H9 (cell line): ENCODE measurements at regions not wholly inside any gene's neighbourhood (a gene's known extent, or its start where the extent isn't known, plus 50 kb on each side); places are given as distances from the start of the nearest gene placed in this dataset.

Source experiments
- DNase-seq: peaks from one replicate; pipeline ENCODE4 v3.0.0-alpha.2; 2017
- H2AFZ ChIP-seq: one replicate; pipeline ENCODE4 v1.6.1; 2013; ENCODE audit warnings: mild to moderate bottlenecking, low read length, control low read depth, moderate library complexity
- H2AK5ac ChIP-seq: 2 replicates; pipeline ENCODE4 v1.6.1; 2013; ENCODE audit warnings: low read length, control low read depth, mixed read lengths; ENCODE audit not compliant: insufficient read length
- H2BK120ac ChIP-seq: one replicate; pipeline ENCODE4 v1.6.1; 2013; ENCODE audit warnings: low read depth, mild to moderate bottlenecking, low read length, control low read depth, inconsistent platforms; ENCODE audit not compliant: poor library complexity, severe bottlenecking
- H2BK12ac ChIP-seq: 2 replicates; pipeline ENCODE4 v1.6.1; 2013; ENCODE audit warnings: low read length, control low read depth, mixed read lengths, low read depth; ENCODE audit not compliant: insufficient read length
- H2BK15ac ChIP-seq: 2 replicates; pipeline ENCODE4 v1.6.1; 2013; ENCODE audit warnings: low read depth, low read length, control low read depth
- H2BK20ac ChIP-seq: one replicate; pipeline ENCODE4 v1.6.1; 2013; ENCODE audit warnings: low read depth, mild to moderate bottlenecking, low read length, control low read depth, inconsistent platforms; ENCODE audit not compliant: poor library complexity, severe bottlenecking
- H2BK5ac ChIP-seq: 2 replicates; pipeline ENCODE4 v1.6.1; 2013; ENCODE audit warnings: low read length, control low read depth, mixed read lengths; ENCODE audit not compliant: insufficient read length
- H3K14ac ChIP-seq: 2 replicates; pipeline ENCODE4 v1.6.1; 2013; ENCODE audit warnings: low read length, control low read depth; ENCODE audit not compliant: insufficient read depth
- H3K18ac ChIP-seq: 2 replicates; pipeline ENCODE4 v1.6.1; 2013; ENCODE audit warnings: low read depth, mild to moderate bottlenecking, mixed read lengths, low read length, control low read depth; ENCODE audit not compliant: insufficient read length
- H3K23ac ChIP-seq: 2 replicates; pipeline ENCODE4 v1.6.1; 2013; ENCODE audit warnings: low read length, control low read depth, mixed read lengths, low read depth; ENCODE audit not compliant: insufficient read length
- H3K23me2 ChIP-seq: 2 replicates; pipeline ENCODE4 v1.6.1; 2013; ENCODE audit warnings: low read depth, mild to moderate bottlenecking, mixed read lengths, low read length, control low read depth; ENCODE audit not compliant: insufficient read length, poor library complexity, severe bottlenecking
- H3K27ac ChIP-seq: 2 replicates; pipeline ENCODE4 v1.5.1; 2013; ENCODE audit warnings: low read length, control low read depth, mixed read lengths, low read depth; ENCODE audit not compliant: insufficient read length
- H3K27me3 ChIP-seq: 2 replicates; pipeline ENCODE4 v1.6.1; 2013; ENCODE audit warnings: low read length, control low read depth, inconsistent platforms; ENCODE audit not compliant: insufficient read depth
- H3K4ac ChIP-seq: 2 replicates; pipeline ENCODE4 v1.6.1; 2013; ENCODE audit warnings: low read depth, mild to moderate bottlenecking, control low read depth, inconsistent platforms, low read length, moderate library complexity
- H3K4me1 ChIP-seq: 2 replicates; pipeline ENCODE4 v1.6.1; 2013; ENCODE audit warnings: low read length, control low read depth, inconsistent platforms; ENCODE audit not compliant: insufficient read depth
- H3K4me2 ChIP-seq: 2 replicates; pipeline ENCODE4 v1.6.1; 2013; ENCODE audit warnings: low read length, control low read depth, mixed read lengths; ENCODE audit not compliant: insufficient read length, insufficient read depth
- H3K56ac ChIP-seq: 2 replicates; pipeline ENCODE4 v1.6.1; 2013; ENCODE audit warnings: low read depth, mild to moderate bottlenecking, mixed read lengths, low read length, control low read depth; ENCODE audit not compliant: insufficient read length
- H3K79me1 ChIP-seq: 2 replicates; pipeline ENCODE4 v1.6.1; 2013; ENCODE audit warnings: low read depth, mild to moderate bottlenecking, moderate library complexity, low read length, control low read depth, inconsistent platforms; ENCODE audit not compliant: insufficient read depth, poor library complexity, severe bottlenecking
- H3K79me2 ChIP-seq: 2 replicates; pipeline ENCODE4 v1.6.1; 2013; ENCODE audit warnings: low read length, control low read depth, inconsistent platforms; ENCODE audit not compliant: insufficient read depth
- H3K9ac ChIP-seq: 2 replicates; pipeline ENCODE4 v1.6.1; 2013; ENCODE audit warnings: low read length, control low read depth, mixed read lengths; ENCODE audit not compliant: insufficient read length; ENCODE audit errors: extremely low read depth
- H3K9me3 ChIP-seq: one replicate; pipeline ENCODE4 v1.6.1; 2013; ENCODE audit warnings: low read depth, low read length, inconsistent platforms; ENCODE audit not compliant: control insufficient read depth
- H3T11ph ChIP-seq: one replicate; pipeline ENCODE4 v1.6.1; 2013; ENCODE audit warnings: mild to moderate bottlenecking, low read length, control low read depth, inconsistent platforms
- H4K20me1 ChIP-seq: one replicate; pipeline ENCODE4 v1.6.1; 2013; ENCODE audit not compliant: control insufficient read depth, insufficient read length, insufficient read depth
- H4K5ac ChIP-seq: 2 replicates; pipeline ENCODE4 v1.6.1; 2013; ENCODE audit warnings: low read depth, mild to moderate bottlenecking, mixed read lengths, low read length, control low read depth; ENCODE audit not compliant: insufficient read length
- H4K8ac ChIP-seq: replicated peaks from 2 replicates; pipeline ENCODE4 v1.6.1; 2013; ENCODE audit warnings: low read length, control low read depth, mixed read lengths, low read depth; ENCODE audit not compliant: insufficient read length
- H4K91ac ChIP-seq: 2 replicates; pipeline ENCODE4 v1.6.1; 2013; ENCODE audit warnings: low read depth, mild to moderate bottlenecking, moderate library complexity, mixed read lengths, low read length, control low read depth; ENCODE audit not compliant: insufficient read length
- H3K27ac Mint-ChIP-seq, 3 experiments: 2 replicates in 2 of 3; 3 replicates in 1 of 3; pipeline ENCODE4 v1.8.0; 2020 to 2021; ENCODE audit warnings: mixed read lengths in 3 of 3, mild to moderate bottlenecking in 1 of 3, moderate library complexity in 1 of 3
- H3K27me3 Mint-ChIP-seq: 2 replicates; pipeline ENCODE4 v1.8.0; 2021; ENCODE audit warnings: low read depth, mild to moderate bottlenecking, moderate library complexity, mixed read lengths
- H3K36me3 Mint-ChIP-seq, 3 experiments: 2 replicates in 2 of 3; 3 replicates in 1 of 3; pipeline ENCODE4 v1.8.0; 2020 to 2021; ENCODE audit warnings: low read depth in 3 of 3, mixed read lengths in 3 of 3; ENCODE audit not compliant: insufficient read depth in 1 of 3
- H3K4me1 Mint-ChIP-seq, 2 experiments: 2 replicates each; pipeline ENCODE4 v1.8.0; 2020; ENCODE audit warnings: mixed read lengths in 2 of 2
- H3K4me3 Mint-ChIP-seq, 2 experiments: 2 replicates in 1 of 2; 3 replicates in 1 of 2; pipeline ENCODE4 v1.8.0; 2020 to 2021; ENCODE audit warnings: mild to moderate bottlenecking in 2 of 2, mixed read lengths in 2 of 2, moderate library complexity in 1 of 2
- H3K9me3 Mint-ChIP-seq, 2 experiments: 2 replicates in 1 of 2; 3 replicates in 1 of 2; pipeline ENCODE4 v1.8.0; 2020; ENCODE audit warnings: mild to moderate bottlenecking in 2 of 2, mixed read lengths in 2 of 2, moderate library complexity in 1 of 2
- WGBS: extraction: QIAGEN DNeasy Blood & Tissue Kit; methylation state at CpG from one replicate; pipeline ENCODE4 v1.1.7; 2013; ENCODE audit warnings: missing lambda C conversion rate, low lambda C conversion rate, mixed read lengths; ENCODE audit not compliant: insufficient read length; ENCODE audit errors: extremely low coverage; 5-methylcytosine and 5-hydroxymethylcytosine counted together
- TF ChIP-seq, protein P1 (sequence below): fragments of 200-600 bp; sonication (generic); conservative IDR thresholded peaks from 3 replicates; pipeline ENCODE4 v1.8.0; 2021; ENCODE audit warnings: antibody characterized with exemption, mild to moderate bottlenecking

DNA sequence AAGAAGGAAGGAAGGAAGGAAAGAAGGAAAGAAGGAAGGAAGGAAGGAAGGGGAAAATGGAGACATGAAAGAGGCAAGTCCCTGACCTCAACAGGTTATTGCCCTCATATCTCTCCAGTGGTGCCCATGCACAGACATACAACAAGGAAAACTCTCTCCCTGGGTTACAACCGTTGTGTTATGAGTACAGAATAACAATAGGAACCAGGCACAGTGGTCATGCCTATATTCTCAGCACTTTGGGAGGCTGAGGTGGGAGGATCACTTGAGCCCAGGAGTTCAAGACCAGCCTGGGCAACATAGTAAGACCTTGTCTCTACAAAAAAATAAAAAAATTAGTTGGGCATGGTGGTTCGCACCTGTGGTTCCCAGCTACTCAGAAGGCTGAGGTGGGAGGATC, 139.4 kb upstream of the HMGA2 start:
- Histone ChIP-seq H3K79me1 (no peaks in the 10 kb centered on the region), H3K27me3 (no peaks in the 10 kb centered on the region; the same call in 1 of the 2 replicates), H3K14ac (no peak overlapping the region), H3K56ac (no peak overlapping the region), H2AK5ac (no peak overlapping the region), H3K79me2 (no peaks in the 10 kb centered on the region), H2BK5ac (no peak overlapping the region), H3K4me1 (no peaks in the 10 kb centered on the region), H2BK120ac (no peak overlapping the region), H2AFZ (no peak overlapping the region), H3K9ac (no peak overlapping the region), H3K23me2 (no peaks in the 10 kb centered on the region), H3K27ac (no peak overlapping the region), H4K5ac (no peak overlapping the region), H3K4ac (no peak overlapping the region), H2BK15ac (no peak overlapping the region), H3K18ac (no peak overlapping the region), H3K9me3 (no peaks in the 10 kb centered on the region), H4K91ac (no peak overlapping the region), H3T11ph (no peak overlapping the region), H3K4me2 (no peak overlapping the region), H4K20me1 (no peaks in the 10 kb centered on the region), H3K23ac (no peak overlapping the region), H4K8ac (no peak overlapping the region), H2BK12ac (no peak overlapping the region), H2BK20ac (no peak overlapping the region)
- Mint-ChIP-seq H3K4me3 (no peak overlapping the region), H3K36me3 (no peaks in the 10 kb centered on the region), H3K27ac (no peak overlapping the region; a peak in 1 of 7 replicates), H3K4me1 (no peaks in the 10 kb centered on the region), H3K9me3 (peaks cover 0 to 3% of the 10 kb centered on the region in 2 experiments; a peak in 3 of 5 replicates), H3K27me3 (no peaks in the 10 kb centered on the region)
- TF ChIP-seq, protein P1, sequence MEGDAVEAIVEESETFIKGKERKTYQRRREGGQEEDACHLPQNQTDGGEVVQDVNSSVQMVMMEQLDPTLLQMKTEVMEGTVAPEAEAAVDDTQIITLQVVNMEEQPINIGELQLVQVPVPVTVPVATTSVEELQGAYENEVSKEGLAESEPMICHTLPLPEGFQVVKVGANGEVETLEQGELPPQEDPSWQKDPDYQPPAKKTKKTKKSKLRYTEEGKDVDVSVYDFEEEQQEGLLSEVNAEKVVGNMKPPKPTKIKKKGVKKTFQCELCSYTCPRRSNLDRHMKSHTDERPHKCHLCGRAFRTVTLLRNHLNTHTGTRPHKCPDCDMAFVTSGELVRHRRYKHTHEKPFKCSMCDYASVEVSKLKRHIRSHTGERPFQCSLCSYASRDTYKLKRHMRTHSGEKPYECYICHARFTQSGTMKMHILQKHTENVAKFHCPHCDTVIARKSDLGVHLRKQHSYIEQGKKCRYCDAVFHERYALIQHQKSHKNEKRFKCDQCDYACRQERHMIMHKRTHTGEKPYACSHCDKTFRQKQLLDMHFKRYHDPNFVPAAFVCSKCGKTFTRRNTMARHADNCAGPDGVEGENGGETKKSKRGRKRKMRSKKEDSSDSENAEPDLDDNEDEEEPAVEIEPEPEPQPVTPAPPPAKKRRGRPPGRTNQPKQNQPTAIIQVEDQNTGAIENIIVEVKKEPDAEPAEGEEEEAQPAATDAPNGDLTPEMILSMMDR, result no peak
- no CpG with 5 or more reads among the region's 2 CpGs for WGBS
- DNase-seq, result no peak
